K562 (cell line): ENCODE measurements at regions not wholly inside any gene's neighbourhood (a gene's known extent, or its start where the extent isn't known, plus 50 kb on each side); places are given as distances from the start of the nearest gene placed in this dataset.

Experiments
- ATAC-seq: fragments of 200-7000 bp; cut with Tn5 transposase; 3 replicates; pipeline ENCODE4 v1.9.1; 2020; ENCODE audit warnings: moderate library complexity
- BruUV-seq: library from RNA; stranded (reverse); fragments of 400-500 nt; replicated peaks from 2 replicates; lab custom pipeline; 2021; lab: Mats Ljungman, UMichigan
- CTCF ChIA-PET: fragments of 300-600 bp; formaldehyde crosslinking; extraction: SDS; loops from one replicate; lab custom pipeline; 2021; ENCODE audit warnings: low intra/inter-chr PET ratio; lab: Yijun Ruan, JAX
- POLR2A ChIA-PET: fragments of 300-600, 350-650 bp; sonication (Branson Sonifier 250); formaldehyde crosslinking; extraction: SDS; loops from one replicate; lab custom pipeline; 2021; ENCODE audit warnings: antibody characterized with exemption, inconsistent platforms; lab: Yijun Ruan, JAX
- DNase-seq, 4 experiments: peaks; one replicate each; pipeline versions ENCODE4 v3.0.0 to v3.0.0-alpha.2; 2011 to 2018; ENCODE audit warnings: low spot score in 3 of 4, mixed read lengths in 3 of 4; ENCODE audit errors: extremely low read depth in 1 of 4
- FAIRE-seq: peaks from 2 replicates; lab custom pipeline; 2011; peaks lifted over from hg19 to GRCh38; lab: Jason Lieb, UNC
- H2AFZ ChIP-seq: 2 replicates; pipeline ENCODE4 v1.6.0; 2011; ENCODE audit warnings: low read depth, low read length, control low read depth, inconsistent platforms
- H3K27ac ChIP-seq: fragments of 200-600 bp; 3 replicates; pipeline ENCODE4 v1.8.0; 2011; ENCODE audit warnings: low read depth, mild to moderate bottlenecking, control low read depth, inconsistent platforms, low read length, moderate library complexity, mixed read lengths; ENCODE audit errors: extremely low read depth
- H3K27me3 ChIP-seq, 2 experiments: fragments of 300-600 bp in 1 of 2; 2 replicates in 1 of 2; 3 replicates in 1 of 2; pipeline versions ENCODE4 v1.6.0 to v1.8.0; 2011; ENCODE audit warnings: inconsistent platforms in 2 of 2, low read length in 2 of 2, mild to moderate bottlenecking in 1 of 2, mixed read lengths in 1 of 2, moderate library complexity in 1 of 2; ENCODE audit not compliant: control insufficient read depth in 2 of 2, insufficient read depth in 2 of 2
- H3K36me3 ChIP-seq: fragments of 300-600 bp; 3 replicates; pipeline ENCODE4 v1.8.0; 2011; ENCODE audit warnings: mild to moderate bottlenecking, low read length, inconsistent platforms; ENCODE audit not compliant: control insufficient read depth, insufficient read depth
- H3K4me1 ChIP-seq, 2 experiments: fragments of 200-600 bp in 1 of 2; replicated peaks in 1 of 2; 2 replicates in 1 of 2; 3 replicates in 1 of 2; pipeline versions ENCODE4 v1.5.1 to v1.8.0; 2011; ENCODE audit warnings: inconsistent platforms in 2 of 2, low read length in 2 of 2, mild to moderate bottlenecking in 1 of 2, mixed read lengths in 1 of 2, moderate library complexity in 1 of 2; ENCODE audit not compliant: control insufficient read depth in 2 of 2, insufficient read depth in 2 of 2
- H3K4me2 ChIP-seq: 2 replicates; pipeline ENCODE4 v1.6.1; 2011; ENCODE audit warnings: low read length, control low read depth, inconsistent platforms, mixed read lengths; ENCODE audit not compliant: insufficient read depth
- H3K4me3 ChIP-seq: fragments of 200-600 bp; sonication (generic), shearing (Covaris generic); 2 replicates; pipeline ENCODE4 v1.5.1; 2016; ENCODE audit warnings: control low read depth, inconsistent platforms
- H3K79me2 ChIP-seq: fragments of 200-600 bp; 3 replicates; pipeline ENCODE4 v1.8.0; 2011; ENCODE audit warnings: low read length, inconsistent platforms; ENCODE audit not compliant: control insufficient read depth, insufficient read depth
- H3K9ac ChIP-seq, 2 experiments: 2 replicates each; pipeline versions ENCODE4 v1.6.0 to v1.6.1; 2011; ENCODE audit warnings: low read depth in 2 of 2, low read length in 2 of 2, control low read depth in 1 of 2, inconsistent platforms in 1 of 2, mild to moderate bottlenecking in 1 of 2, mixed read lengths in 1 of 2; ENCODE audit not compliant: insufficient read depth in 1 of 2
- H3K9me1 ChIP-seq: one replicate; pipeline ENCODE4 v1.6.0; 2011; ENCODE audit warnings: inconsistent platforms, mild to moderate bottlenecking, low read length, moderate library complexity; ENCODE audit not compliant: control insufficient read depth, insufficient read depth
- H3K9me3 ChIP-seq: replicated peaks from 2 replicates; pipeline ENCODE4 v1.5.1; 2011; ENCODE audit warnings: low read depth, low read length, inconsistent platforms; ENCODE audit not compliant: control insufficient read depth, insufficient read depth
- H4K20me1 ChIP-seq: replicated peaks from 2 replicates; pipeline ENCODE4 v1.6.1; 2011; ENCODE audit warnings: low read length, inconsistent platforms, mixed read lengths; ENCODE audit not compliant: control insufficient read depth, insufficient read depth
- MAFF ChIP-seq: IDR thresholded peaks from 2 replicates; pipeline ENCODE4 v1.6.1; 2012; ENCODE audit warnings: low read length, improper control_type of control experiment
- MAFG ChIP-seq: fragments of 450-650 bp; conservative IDR thresholded peaks from 2 replicates; pipeline ENCODE4 v1.6.1; 2016; ENCODE audit warnings: missing genetic modification characterization, missing compliant biosample characterization
- MED1 ChIP-seq: sonication (generic); formaldehyde crosslinking; IDR thresholded peaks from 2 replicates; pipeline ENCODE4 v1.8.1; 2023; ENCODE audit warnings: missing genetic modification reagents, borderline replicate concordance
- NCOA1 ChIP-seq: fragments of 450-650 bp; IDR thresholded peaks from 2 replicates; pipeline ENCODE4 v1.6.1; 2016; ENCODE audit warnings: low read depth
- NFE2 ChIP-seq: IDR thresholded peaks from 2 replicates; pipeline ENCODE4 v1.6.1; 2014; ENCODE audit warnings: antibody characterized with exemption, low read depth
- SMARCA5 ChIP-seq: fragments of 450-650 bp; IDR thresholded peaks from 2 replicates; pipeline ENCODE4 v1.6.1; 2016
- WGBS: fragments of 100-300 bp; shearing (Covaris generic); methylation state at CpG from one replicate; pipeline ENCODE4 v1.1.6; 2016; ENCODE audit warnings: low coverage, mixed read lengths; ENCODE audit not compliant: insufficient coverage; ENCODE audit errors: missing lambda C conversion rate; 5-methylcytosine and 5-hydroxymethylcytosine counted together
- in situ Hi-C: fragments of 300-500 bp; cut with MboI; formaldehyde crosslinking; loops from 4 replicates; pipeline ENCODE4 v1.15.0; 2018; ENCODE audit warnings: inconsistent platforms, mixed read lengths
- intact Hi-C: fragments of 100-400 bp; cut with micrococcal nuclease; formaldehyde crosslinking; loops from 2 replicates; pipeline ENCODE4 v1.14.2; 2022

DNA sequence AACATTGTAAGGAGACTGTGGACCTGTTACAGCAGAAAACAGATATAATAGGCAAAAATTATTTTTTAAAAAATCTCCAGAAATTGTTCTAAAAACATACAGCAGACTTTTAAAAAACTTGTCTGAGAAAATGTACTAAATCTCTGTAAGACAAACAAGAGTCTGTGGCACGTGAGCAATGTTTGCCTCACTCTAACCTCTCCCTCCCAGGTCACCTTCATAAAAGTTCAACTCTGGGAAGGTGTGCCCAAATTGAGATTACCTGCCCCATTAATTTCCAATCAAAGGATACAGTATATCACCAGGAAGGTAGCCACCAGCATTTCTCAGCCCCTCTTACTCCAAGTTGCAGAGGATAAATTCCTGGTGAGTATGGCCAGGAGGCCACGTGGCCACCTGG lies 992.7 kb downstream of the TMEM182 start (continued):
- no peak for TF ChIP-seq NCOA1

DNA sequence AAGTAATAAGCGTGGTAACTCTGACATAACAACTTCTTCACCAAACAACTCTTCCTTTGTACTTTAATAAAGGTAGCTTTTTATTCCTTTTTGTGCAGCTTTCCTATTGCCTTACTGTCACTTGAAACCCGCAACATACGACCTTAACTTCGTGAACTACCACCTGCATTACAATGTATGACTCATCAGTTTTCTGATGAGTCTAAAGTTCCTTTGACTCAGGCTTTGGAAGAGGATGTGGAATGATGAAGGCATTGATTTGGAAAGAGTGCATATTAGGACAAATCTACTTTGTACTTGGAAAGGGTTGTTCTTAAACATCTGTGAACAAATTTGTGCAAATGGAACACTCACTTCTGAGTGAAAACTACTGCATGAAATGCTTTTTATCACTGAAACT lies 1012.1 kb downstream of the TMEM182 start:
- intact Hi-C loops, result no loop called here
- ChIA-PET POLR2A (no interaction called here), CTCF (no interaction called here)
- H4K20me1 ChIP-seq, result no peaks in the 10 kb centered on the region
- no peaks in the 10 kb centered on the region for H3K79me2 ChIP-seq
- H3K4me3 ChIP-seq, result no peak overlapping the region
- H3K27me3 ChIP-seq, result no peaks in the 10 kb centered on the region
- no peak for ATAC-seq
- no peaks in the 10 kb centered on the region for H3K9me1 ChIP-seq
- BruUV-seq, result no TSS peak
- no peak overlapping the region for H3K9ac ChIP-seq
- DNase-seq, result no peak
- H3K9me3 ChIP-seq, result no peaks in the 10 kb centered on the region
- H3K4me2 ChIP-seq, result no peak overlapping the region
- H2AFZ ChIP-seq, result no peak overlapping the region
- 5% methylated on average over 4 of the region's 4 CpGs for WGBS
- in situ Hi-C loops, result no loop called here
- peak; percentile 30; the same call in 1 of the 2 replicates for TF ChIP-seq MAFG (tag)
- no peak for TF ChIP-seq MED1 (CRISPR knock-in tag)
- TF ChIP-seq NFE2, result 0 out of 2 replicates have a peak, but pooled peaks have one; percentile 4
- no peak for TF ChIP-seq SMARCA5
- TF ChIP-seq MAFF, result 0 out of 2 replicates have a peak, but pooled peaks have one; percentile 15
- FAIRE-seq, result no peak
- no peaks in the 10 kb centered on the region for H3K4me1 ChIP-seq
- H3K27ac ChIP-seq, result no peak overlapping the region
- H3K36me3 ChIP-seq, result no peaks in the 10 kb centered on the region
